Activated T-helper 1 cell treated with anti-CD3 and anti-CD28 coated beads, Interleukin-12 subunit alpha, Interleukin-12 subunit beta, Interleukin-2, Interleukin-4 antibody, amounts not matched to agents 30 ng/mL and 10 ng/mL and 1 ng/mL, durations not matched to agents 14 hours and 24 hours and 36 hours (primary cell): ENCODE measurements at regions not wholly inside any gene's neighbourhood (a gene's known extent, or its start where the extent isn't known, plus 50 kb on each side); places are given as distances from the start of the nearest gene placed in this dataset.
A peak's percentile ranks its signal among the peaks of the same experiment; 100 is the strongest.
"Not testable (repeated sequence)": the region's sequence is repeated elsewhere in the genome, so short reads cannot be mapped to it uniquely, and the experiment has no call there.

Experiments used
- DNase-seq: peaks from one replicate; pipeline ENCODE4 v3.0.0; 2021; ENCODE audit warnings: low spot score
- H3K27ac Mint-ChIP-seq: one replicate; pipeline ENCODE4 v1.8.0; 2021; ENCODE audit warnings: mild to moderate bottlenecking, mixed read lengths
- H3K27me3 Mint-ChIP-seq: one replicate; pipeline ENCODE4 v1.8.0; 2022; ENCODE audit warnings: mild to moderate bottlenecking, moderate library complexity, mixed read lengths; ENCODE audit not compliant: insufficient read depth
- H3K36me3 Mint-ChIP-seq: one replicate; pipeline ENCODE4 v1.8.0; 2021; ENCODE audit warnings: low read depth, mixed read lengths
- H3K4me1 Mint-ChIP-seq: one replicate; pipeline ENCODE4 v1.8.0; 2021; ENCODE audit warnings: low read depth, mixed read lengths
- H3K4me3 Mint-ChIP-seq: one replicate; pipeline ENCODE4 v1.8.0; 2021; ENCODE audit warnings: mild to moderate bottlenecking, moderate library complexity, mixed read lengths
- H3K9me3 Mint-ChIP-seq: one replicate; pipeline ENCODE4 v1.8.0; 2021; ENCODE audit warnings: mixed read lengths
- intact Hi-C: fragments of 100-400 bp; cut with micrococcal nuclease; formaldehyde crosslinking; loops from one replicate; pipeline ENCODE4 v1.15.1; 2024

DNA sequence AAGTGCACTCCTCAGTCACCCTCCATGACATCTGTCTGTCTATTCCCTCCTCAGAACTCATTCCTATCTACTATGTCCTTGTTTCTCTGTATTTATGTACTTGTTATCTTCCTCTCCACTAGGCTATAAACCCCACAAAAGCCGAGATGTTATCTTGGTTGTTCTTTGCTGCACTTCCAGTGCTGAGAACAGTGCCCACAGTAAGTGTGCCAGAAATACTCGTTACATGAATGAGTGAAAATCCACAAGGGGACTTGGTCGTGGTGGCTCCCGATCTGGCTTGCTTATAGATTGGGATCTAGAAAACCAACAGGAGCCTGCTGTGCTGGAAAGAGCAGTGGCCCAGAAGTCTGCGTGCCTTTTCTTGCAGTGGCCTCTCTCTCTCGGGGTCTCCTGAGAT lies 111.9 kb upstream of the PRMT8 start:
- Mint-ChIP-seq H3K36me3 (no peaks in the 10 kb centered on the region), H3K4me1 (no peaks in the 10 kb centered on the region), H3K27me3 (peaks cover 17% of the 10 kb centered on the region), H3K9me3 (no peaks in the 10 kb centered on the region), H3K27ac (no peak overlapping the region), H3K4me3 (no peak overlapping the region)
- intact Hi-C loops: no loop called here
- DNase-seq: no peak

DNA sequence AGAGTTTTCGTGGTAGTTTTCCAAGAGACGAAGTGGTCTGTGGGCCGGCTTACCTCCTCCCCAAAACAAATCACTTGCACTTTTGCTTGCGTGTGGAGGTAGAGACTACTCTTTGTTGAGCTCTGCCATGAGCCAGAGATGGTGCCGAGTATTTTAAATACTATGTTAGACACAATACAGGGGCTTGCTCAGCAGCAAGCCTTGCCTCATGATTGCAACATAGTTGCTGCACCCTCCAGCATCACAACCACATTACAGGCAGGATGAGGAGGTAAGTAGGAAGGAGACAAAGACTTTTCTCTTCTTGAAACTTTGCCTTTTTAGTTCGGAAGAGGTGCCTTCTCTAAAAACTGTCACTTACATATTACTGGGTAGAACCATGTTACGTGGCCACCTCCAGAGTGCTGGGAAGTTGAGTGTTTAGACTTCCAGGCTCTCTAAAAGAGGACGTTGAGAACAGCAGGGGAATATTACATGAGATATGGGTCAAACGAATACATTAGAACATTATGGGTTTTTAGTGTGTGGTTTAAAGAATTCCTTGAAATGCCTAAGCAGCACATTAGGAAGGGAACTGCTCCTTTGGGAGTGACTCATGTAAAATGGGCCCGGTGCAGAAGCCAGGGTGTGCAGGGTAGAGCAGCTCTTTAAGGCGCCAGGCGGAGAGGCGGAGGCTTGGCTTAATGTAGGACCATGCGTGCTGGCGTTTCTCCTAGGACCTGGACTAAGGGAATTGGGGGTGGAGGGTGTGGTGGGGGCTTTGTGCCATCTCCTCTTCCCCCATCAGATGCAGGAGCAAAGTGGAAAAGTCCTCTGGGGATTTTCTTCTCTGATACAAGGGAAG lies 110.6 kb upstream of the PRMT8 start:
- intact Hi-C loops: no loop called here
- no peak for DNase-seq

DNA sequence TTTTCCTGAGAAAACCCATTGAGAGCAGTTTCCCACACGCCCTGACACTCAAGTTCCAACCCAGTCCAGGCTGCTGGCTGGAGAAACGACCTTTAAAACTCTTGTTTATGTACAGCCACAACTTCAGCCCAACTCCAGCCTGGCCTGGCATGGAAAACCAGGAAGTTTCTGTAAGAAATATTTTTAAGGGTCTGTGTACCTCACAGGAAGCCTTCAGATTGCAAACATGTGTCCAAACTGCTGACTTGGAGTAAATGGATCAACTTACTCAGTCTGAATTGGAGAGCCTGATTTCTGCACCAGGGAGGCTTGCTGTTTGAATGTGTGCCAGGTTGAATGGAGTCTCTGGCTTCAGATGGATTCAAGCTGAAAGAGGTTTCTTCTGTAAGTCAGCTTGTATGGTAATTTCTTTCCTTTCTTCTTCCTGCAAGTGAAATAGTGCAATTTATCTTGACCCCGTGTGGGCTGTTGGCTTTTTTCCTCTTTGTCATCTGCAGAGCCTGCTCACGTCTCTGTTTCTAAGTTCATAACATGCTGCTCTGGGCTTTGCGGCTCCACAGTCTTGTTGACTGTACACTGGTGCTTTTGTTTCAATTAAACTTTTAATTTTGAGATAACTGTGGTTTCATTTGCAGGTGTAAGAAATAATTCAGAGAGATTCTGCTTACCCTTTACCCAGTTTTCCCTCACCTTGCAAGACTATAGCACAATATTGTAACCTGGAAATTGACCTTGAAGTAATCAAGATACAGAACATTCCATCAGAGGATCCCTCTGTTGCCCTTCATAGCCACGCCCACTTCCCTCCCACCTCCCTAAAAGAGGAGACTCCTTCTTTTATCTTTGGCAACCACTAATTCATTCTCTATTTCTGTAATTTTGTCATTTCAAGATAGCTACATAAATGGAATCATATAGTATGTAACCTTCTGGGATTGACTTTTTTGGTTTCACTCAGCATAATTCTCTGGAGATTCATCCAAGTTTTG lies 109.7 kb upstream of the PRMT8 start:
- Mint-ChIP-seq H3K9me3 (no peaks in the 10 kb centered on the region), H3K27ac (no peak overlapping the region), H3K4me1 (no peaks in the 10 kb centered on the region), H3K36me3 (no peaks in the 10 kb centered on the region), H3K27me3 (peaks cover 12% of the 10 kb centered on the region), H3K4me3 (no peak overlapping the region)
- intact Hi-C loops: no loop called here
- DNase-seq: no peak

More for the DNA sequence above, 110.6 kb upstream of the PRMT8 start:
- Mint-ChIP-seq H3K27me3 (peaks cover 15% of the 10 kb centered on the region), H3K4me3 (no peak overlapping the region), H3K9me3 (no peaks in the 10 kb centered on the region), H3K27ac (no peak overlapping the region), H3K4me1 (no peaks in the 10 kb centered on the region), H3K36me3 (no peaks in the 10 kb centered on the region)

GRCh38 chr12:3389986-3390385 lies 101.0 kb upstream of the PRMT8 start:
- no peak for DNase-seq
- H3K27ac Mint-ChIP-seq: no peak overlapping the region
- no peaks in the 10 kb centered on the region for H3K36me3 Mint-ChIP-seq
- H3K9me3 Mint-ChIP-seq: no peaks in the 10 kb centered on the region
- no peaks in the 10 kb centered on the region for H3K4me1 Mint-ChIP-seq
- H3K27me3 Mint-ChIP-seq: peaks cover 4% of the 10 kb centered on the region
- intact Hi-C loops: no loop called here
- H3K4me3 Mint-ChIP-seq: no peak overlapping the region

GRCh38 chr12:3397596-3397995 lies 93.4 kb upstream of the PRMT8 start:
- H3K36me3 Mint-ChIP-seq, H3K4me1 Mint-ChIP-seq, H3K4me3 Mint-ChIP-seq, intact Hi-C loops, DNase-seq, H3K27ac Mint-ChIP-seq, H3K9me3 Mint-ChIP-seq: not testable (repeated sequence)
- H3K27me3 Mint-ChIP-seq: peaks cover 12% of the 10 kb centered on the region

DNA sequence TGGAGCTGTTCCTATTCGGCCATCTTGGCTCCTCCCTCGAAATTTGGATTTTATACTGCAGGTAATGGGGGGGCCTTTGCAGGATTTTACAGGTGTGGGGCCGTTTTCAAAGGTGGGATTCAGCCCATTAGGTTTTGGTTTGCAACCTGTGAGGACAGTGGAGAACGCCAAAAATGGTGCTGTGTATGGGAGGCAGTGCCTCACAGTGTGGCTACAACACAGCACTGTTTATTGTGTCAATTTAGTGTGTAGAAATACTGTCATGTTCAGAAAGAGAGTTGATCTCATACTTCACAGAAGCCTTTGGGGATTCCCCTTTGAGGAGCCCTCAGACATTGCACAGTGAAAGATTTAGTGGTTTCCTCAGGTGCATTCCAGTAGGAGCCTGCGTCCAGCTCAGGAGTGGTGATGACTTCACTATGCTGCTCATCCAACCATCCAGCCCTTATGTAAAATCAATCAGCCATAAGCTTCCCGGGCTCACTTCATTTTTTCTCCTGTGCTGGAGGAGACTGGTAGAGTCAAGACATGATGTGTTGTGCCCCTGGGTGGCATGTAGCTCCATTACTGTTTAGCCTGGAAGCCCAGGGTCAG lies 92.7 kb upstream of the PRMT8 start:
- intact Hi-C loops: no loop called here
- H3K27me3 Mint-ChIP-seq: peaks cover 12% of the 10 kb centered on the region

GRCh38 chr12:3405821-3406220 lies 85.2 kb upstream of the PRMT8 start:
- no peaks in the 10 kb centered on the region for H3K4me1 Mint-ChIP-seq
- H3K9me3 Mint-ChIP-seq: peaks cover 43% of the 10 kb centered on the region
- no peak overlapping the region for H3K4me3 Mint-ChIP-seq
- H3K36me3 Mint-ChIP-seq: peaks cover 3% of the 10 kb centered on the region
- DNase-seq: no peak
- H3K27ac Mint-ChIP-seq: no peak overlapping the region
- intact Hi-C loops: no loop called here
- peaks cover 4% of the 10 kb centered on the region for H3K27me3 Mint-ChIP-seq

More for the DNA sequence above, 92.7 kb upstream of the PRMT8 start:
- H3K9me3 Mint-ChIP-seq: peaks cover 4% of the 10 kb centered on the region
- H3K27ac Mint-ChIP-seq: no peak overlapping the region
- H3K4me3 Mint-ChIP-seq: peak overlapping the region; percentile 15
- H3K36me3 Mint-ChIP-seq: no peaks in the 10 kb centered on the region
- no peak for DNase-seq
- H3K4me1 Mint-ChIP-seq: no peaks in the 10 kb centered on the region

GRCh38 chr12:3407723-3408122 lies 83.3 kb upstream of the PRMT8 start:
- Mint-ChIP-seq H3K4me3 (no peak overlapping the region), H3K9me3 (peaks cover 43% of the 10 kb centered on the region), H3K4me1 (no peaks in the 10 kb centered on the region), H3K36me3 (peaks cover 3% of the 10 kb centered on the region), H3K27ac (no peak overlapping the region), H3K27me3 (peaks cover 2% of the 10 kb centered on the region)
- DNase-seq: no peak
- intact Hi-C loops: no loop called here

- Mint-ChIP-seq H3K4me1 (no peaks in the 10 kb centered on the region), H3K9me3 (peaks cover 38% of the 10 kb centered on the region), H3K27me3 (peaks cover 2% of the 10 kb centered on the region)
Measured at GRCh38 chr12:3409662-3410061, 81.3 kb upstream of the PRMT8 start.

DNA sequence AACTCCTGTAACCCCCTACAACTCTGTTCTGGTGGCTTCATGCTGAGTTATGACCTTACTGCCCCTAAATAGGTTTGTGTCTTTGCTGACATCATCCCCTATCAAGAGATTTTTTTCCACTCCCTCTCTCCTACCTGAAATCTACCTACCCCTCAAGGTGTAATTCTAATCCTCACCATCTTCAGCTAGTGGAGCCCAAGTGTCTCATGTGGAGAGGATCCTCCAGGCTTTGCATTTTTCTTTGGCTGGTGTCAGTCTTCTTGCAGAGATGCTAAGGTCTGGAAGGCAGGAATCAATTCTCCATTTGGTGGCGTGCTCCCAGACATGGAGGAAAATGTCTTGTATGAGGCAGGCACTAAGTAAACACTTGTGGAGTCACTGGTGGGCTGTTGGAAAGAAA lies 74.8 kb upstream of the PRMT8 start:
- no peak overlapping the region for H3K4me3 Mint-ChIP-seq
- H3K27ac Mint-ChIP-seq: no peak overlapping the region
- no peaks in the 10 kb centered on the region for H3K36me3 Mint-ChIP-seq
- H3K27me3 Mint-ChIP-seq: peaks cover 4% of the 10 kb centered on the region
- H3K9me3 Mint-ChIP-seq: no peaks in the 10 kb centered on the region
- no peak for DNase-seq
- H3K4me1 Mint-ChIP-seq: no peaks in the 10 kb centered on the region
- intact Hi-C loops: no loop called here

More at GRCh38 chr12:3409662-3410061, 81.3 kb upstream of the PRMT8 start:
- Mint-ChIP-seq H3K36me3 (peaks cover 3% of the 10 kb centered on the region), H3K4me3 (no peak overlapping the region), H3K27ac (no peak overlapping the region)
- intact Hi-C loops: no loop called here
- no peak for DNase-seq

DNA sequence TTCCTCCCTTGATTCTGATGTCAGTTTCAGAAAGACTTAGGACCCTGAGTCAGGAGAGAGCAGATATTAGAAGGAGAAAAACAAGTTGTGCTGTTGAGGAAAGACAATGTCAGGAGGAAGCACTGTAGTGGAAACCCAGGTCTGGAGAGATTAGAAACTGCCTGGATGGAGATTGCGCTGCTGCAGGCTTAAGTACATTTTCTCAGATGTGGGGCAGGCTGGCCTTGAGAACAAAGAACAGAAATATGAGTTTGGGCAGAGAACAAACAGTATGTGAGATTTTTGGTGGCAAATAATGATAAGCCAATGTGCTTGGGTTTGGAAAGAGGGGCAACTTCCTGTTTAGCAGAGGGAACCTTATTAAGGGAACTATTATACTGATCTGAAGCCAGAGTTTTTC lies 74.3 kb upstream of the PRMT8 start:
- Mint-ChIP-seq H3K36me3 (no peaks in the 10 kb centered on the region), H3K4me3 (no peak overlapping the region), H3K9me3 (no peaks in the 10 kb centered on the region), H3K4me1 (no peaks in the 10 kb centered on the region), H3K27me3 (peaks cover 5% of the 10 kb centered on the region), H3K27ac (no peak overlapping the region)
- intact Hi-C loops: no loop called here
- no peak for DNase-seq

- H3K27me3 Mint-ChIP-seq: peaks cover 4% of the 10 kb centered on the region
- H3K4me3 Mint-ChIP-seq: no peak overlapping the region
- H3K4me1 Mint-ChIP-seq: no peaks in the 10 kb centered on the region
- no peaks in the 10 kb centered on the region for H3K36me3 Mint-ChIP-seq
- H3K27ac Mint-ChIP-seq: no peak overlapping the region
- no peaks in the 10 kb centered on the region for H3K9me3 Mint-ChIP-seq
- no peak for DNase-seq
- intact Hi-C loops: no loop called here
Measured at GRCh38 chr12:3417113-3417512, 73.9 kb upstream of the PRMT8 start.
